IMR-90 (cell line): ENCODE measurements at regions not wholly inside any gene's neighbourhood (a gene's known extent, or its start where the extent isn't known, plus 50 kb on each side); places are given as distances from the start of the nearest gene placed in this dataset.

Source experiments
- ATAC-seq: fragments of 200-7000 bp; cut with Tn5 transposase; 2 replicates; pipeline ENCODE4 v1.9.1; 2020; ENCODE audit warnings: low read depth, mild to moderate bottlenecking, moderate library complexity
- BruUV-seq: library from RNA; stranded (reverse); fragments of 400-500 nt; replicated peaks from 2 replicates; lab custom pipeline; 2021; lab: Mats Ljungman, UMichigan
- CTCF ChIA-PET: fragments of 300-600 bp; formaldehyde crosslinking; extraction: SDS; loops from one replicate; lab custom pipeline; 2021; ENCODE audit warnings: antibody characterized with exemption; lab: Yijun Ruan, JAX
- POLR2A ChIA-PET: fragments of 300-600 bp; sonication (Branson Sonifier 250); formaldehyde crosslinking; loops from one replicate; lab custom pipeline; 2022; ENCODE audit warnings: antibody characterized with exemption; ENCODE audit not compliant: unreplicated experiment; lab: Charles Lee
- DNase-seq: peaks from one replicate; pipeline ENCODE4 v3.0.0; 2013
- H2AFZ ChIP-seq: replicated peaks from 2 replicates; pipeline ENCODE3; 2013; ENCODE audit warnings: low read length, mild to moderate bottlenecking; ENCODE audit not compliant: poor library complexity
- H2AK5ac ChIP-seq: 2 replicates; pipeline ENCODE4 v1.6.1; 2013; ENCODE audit warnings: low read depth, low read length, inconsistent platforms
- H2AK9ac ChIP-seq: replicated peaks from 2 replicates; pipeline ENCODE3; 2013; ENCODE audit warnings: mild to moderate bottlenecking, low read depth, low read length, moderate library complexity; ENCODE audit not compliant: poor library complexity
- H2BK120ac ChIP-seq: 2 replicates; pipeline ENCODE4 v1.6.1; 2013; ENCODE audit warnings: low read depth, low read length, inconsistent platforms
- H2BK15ac ChIP-seq: 3 replicates; pipeline ENCODE4 v1.6.1; 2013; ENCODE audit warnings: low read depth, low read length, inconsistent platforms
- H2BK20ac ChIP-seq: 2 replicates; pipeline ENCODE4 v1.6.1; 2013; ENCODE audit warnings: low read depth, mild to moderate bottlenecking, inconsistent platforms, low read length, moderate library complexity
- H2BK5ac ChIP-seq: 2 replicates; pipeline ENCODE4 v1.6.1; 2013; ENCODE audit warnings: mild to moderate bottlenecking, low read depth, low read length, inconsistent platforms; ENCODE audit not compliant: poor library complexity, severe bottlenecking
- H3K14ac ChIP-seq: replicated peaks from 2 replicates; pipeline ENCODE4 v1.6.1; 2013; ENCODE audit warnings: low read depth, low read length, inconsistent platforms
- H3K18ac ChIP-seq: 2 replicates; pipeline ENCODE4 v1.6.1; 2013; ENCODE audit warnings: low read depth, low read length, control low read depth
- H3K23ac ChIP-seq: 2 replicates; pipeline ENCODE4 v1.6.1; 2013; ENCODE audit warnings: low read depth, low read length, inconsistent platforms
- H3K27ac ChIP-seq: 2 replicates; pipeline ENCODE4 v1.5.1; 2013; ENCODE audit warnings: mild to moderate bottlenecking, control low read depth, low read length; ENCODE audit not compliant: insufficient read depth
- H3K27me3 ChIP-seq: 2 replicates; pipeline ENCODE4 v1.6.1; 2013; ENCODE audit warnings: low read length; ENCODE audit not compliant: control insufficient read depth, insufficient read depth
- H3K36me3 ChIP-seq: 2 replicates; pipeline ENCODE4 v1.6.1; 2013; ENCODE audit warnings: low read length, mixed read lengths; ENCODE audit not compliant: control insufficient read depth, insufficient read depth
- H3K4ac ChIP-seq: 2 replicates; pipeline ENCODE4 v1.6.1; 2013; ENCODE audit warnings: low read depth, low read length, inconsistent platforms
- H3K4me1 ChIP-seq: 2 replicates; pipeline ENCODE4 v1.6.1; 2013; ENCODE audit warnings: low read length, mixed read lengths; ENCODE audit not compliant: control insufficient read depth, insufficient read depth
- H3K4me2 ChIP-seq: 2 replicates; pipeline ENCODE4 v1.6.1; 2013; ENCODE audit warnings: low read depth, mild to moderate bottlenecking, control low read depth, low read length, moderate library complexity
- H3K4me3 ChIP-seq: 2 replicates; pipeline ENCODE4 v1.5.1; 2013; ENCODE audit warnings: low read depth, mild to moderate bottlenecking, control low read depth, low read length, moderate library complexity; ENCODE audit not compliant: insufficient read depth
- H3K56ac ChIP-seq: 2 replicates; pipeline ENCODE4 v1.6.1; 2013; ENCODE audit warnings: low read length, inconsistent platforms; ENCODE audit not compliant: insufficient read depth; ENCODE audit errors: extremely low read depth
- H3K79me1 ChIP-seq, 2 experiments: 2 replicates each; pipeline ENCODE4 v1.6.1; 2013; ENCODE audit warnings: low read length in 2 of 2, inconsistent platforms in 1 of 2, low read depth in 1 of 2
- H3K9ac ChIP-seq: 2 replicates; pipeline ENCODE4 v1.6.1; 2013; ENCODE audit warnings: low read depth, low read length, control low read depth
- H3K9me1 ChIP-seq: 2 replicates; pipeline ENCODE4 v1.6.1; 2013; ENCODE audit warnings: low read length, inconsistent platforms; ENCODE audit not compliant: insufficient read depth
- H3K9me3 ChIP-seq: 2 replicates; pipeline ENCODE4 v1.6.1; 2013; ENCODE audit warnings: low read length; ENCODE audit not compliant: control insufficient read depth, insufficient read depth
- H4K20me1 ChIP-seq: 2 replicates; pipeline ENCODE4 v1.6.1; 2013; ENCODE audit warnings: low read length, inconsistent platforms; ENCODE audit not compliant: insufficient read depth
- H4K5ac ChIP-seq: 2 replicates; pipeline ENCODE4 v1.6.1; 2013; ENCODE audit warnings: mild to moderate bottlenecking, low read depth, low read length, control low read depth
- H4K8ac ChIP-seq, 2 experiments: 2 replicates each; pipeline ENCODE4 v1.6.1; 2013; ENCODE audit warnings: low read depth in 2 of 2, low read length in 2 of 2, control low read depth in 1 of 2, inconsistent platforms in 1 of 2
- H4K91ac ChIP-seq: 2 replicates; pipeline ENCODE4 v1.6.1; 2013; ENCODE audit warnings: low read depth, low read length, inconsistent platforms; ENCODE audit not compliant: insufficient read depth
- CEBPB ChIP-seq: IDR thresholded peaks from 2 replicates; pipeline ENCODE4 v1.6.1; 2012; ENCODE audit warnings: low read depth, low read length, improper control_type of control experiment
- CHD1 ChIP-seq: IDR thresholded peaks from 2 replicates; pipeline ENCODE4 v1.6.1; 2012; ENCODE audit warnings: low read depth, low read length, improper control_type of control experiment
- CTCF ChIP-seq: conservative IDR thresholded peaks from 2 replicates; pipeline ENCODE4 v1.5.1; 2012; ENCODE audit warnings: mild to moderate bottlenecking, low read depth, low read length, improper control_type of control experiment
- ELK1 ChIP-seq: fragments of 150-350 bp; IDR thresholded peaks from 2 replicates; pipeline ENCODE4 v1.6.1; 2016; ENCODE audit warnings: low read depth, mild to moderate bottlenecking, low read length, moderate library complexity, borderline replicate concordance
- FOS ChIP-seq: fragments of 150-350 bp; IDR thresholded peaks from 2 replicates; pipeline ENCODE4 v1.6.1; 2016; ENCODE audit warnings: low read depth, low read length
- MAFK ChIP-seq: IDR thresholded peaks from 2 replicates; pipeline ENCODE4 v1.6.1; 2012; ENCODE audit warnings: low read depth, low read length, improper control_type of control experiment
- POLR2A ChIP-seq: IDR thresholded peaks from 2 replicates; pipeline ENCODE4 v1.6.1; 2012; ENCODE audit warnings: mild to moderate bottlenecking, low read depth, low read length
- RAD21 ChIP-seq: IDR thresholded peaks from 2 replicates; pipeline ENCODE4 v1.6.1; 2012; ENCODE audit warnings: low read length, improper control_type of control experiment
- RCOR1 ChIP-seq: IDR thresholded peaks from 2 replicates; pipeline ENCODE4 v1.6.1; 2012; ENCODE audit warnings: mild to moderate bottlenecking, low read length, improper control_type of control experiment; ENCODE audit not compliant: insufficient replicate concordance
- RFX5 ChIP-seq: IDR thresholded peaks from 2 replicates; pipeline ENCODE4 v1.8.0; 2012; ENCODE audit warnings: low read depth, mild to moderate bottlenecking, low read length, moderate library complexity
- SMC3 ChIP-seq: fragments of 150-350 bp; IDR thresholded peaks from 2 replicates; pipeline ENCODE4 v1.6.1; 2016; ENCODE audit warnings: low read depth, mild to moderate bottlenecking, antibody characterized with exemption, low read length, moderate library complexity
- WGBS, 2 experiments: methylation state at CpG; one replicate each; pipeline versions ENCODE4 v1.1.5 to v1.1.7; 2013; ENCODE audit warnings: missing lambda C conversion rate in 2 of 2; ENCODE audit not compliant: insufficient read length in 1 of 2; ENCODE audit errors: extremely low coverage in 2 of 2; 5-methylcytosine and 5-hydroxymethylcytosine counted together
- dilution Hi-C: fragments of 300-500 bp; cut with HindIII; formaldehyde crosslinking; loops from one replicate; pipeline ENCODE4 v1.14.3; 2018; ENCODE audit warnings: low sequenced_read_pairs; ENCODE audit not compliant: unreplicated experiment
- in situ Hi-C: fragments of 300-500 bp; cut with MboI; formaldehyde crosslinking; loops from 3 replicates; pipeline ENCODE4 v1.14.3; 2019; ENCODE audit warnings: low sequenced_read_pairs, inconsistent platforms, mixed read lengths
- intact Hi-C: fragments of 100-400 bp; cut with micrococcal nuclease; formaldehyde crosslinking; loops from 2 replicates; pipeline ENCODE4 v1.10.0; 2022

DNA sequence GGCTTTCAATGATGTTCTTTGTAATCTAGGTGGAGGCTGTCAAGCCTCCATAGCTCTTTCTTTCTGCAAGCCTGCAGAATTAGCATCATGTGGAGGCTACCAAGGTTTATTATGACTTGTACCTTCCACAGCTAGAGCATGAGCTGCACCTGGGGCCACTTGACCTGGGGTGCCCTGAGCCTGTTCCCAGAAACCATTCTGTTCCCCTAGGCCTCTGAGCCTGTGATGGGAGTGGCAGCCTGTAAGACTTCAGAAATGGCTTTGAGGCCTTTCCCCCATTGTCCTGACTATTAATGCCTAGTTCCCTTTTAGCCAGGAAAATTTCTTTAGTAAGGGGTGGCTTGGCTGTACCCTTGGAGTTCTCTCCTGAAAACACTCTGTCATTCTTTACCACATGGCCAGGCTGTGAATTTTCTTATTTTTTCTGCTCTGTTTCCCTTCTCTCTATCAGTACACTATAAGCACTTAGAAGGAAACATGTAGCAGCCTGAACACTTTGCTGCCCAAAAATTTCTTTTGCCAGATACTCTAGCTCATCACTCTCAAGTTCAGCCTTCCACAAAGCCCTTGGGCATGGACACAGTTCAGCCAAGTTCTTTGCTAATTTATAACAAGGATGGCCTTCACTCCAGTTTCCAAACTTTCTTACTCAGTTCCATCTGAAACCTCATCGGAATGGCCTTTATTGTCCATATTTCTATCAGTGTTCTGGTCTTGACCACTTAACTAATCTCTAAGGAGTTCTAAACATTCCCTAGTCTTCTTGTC is 61.4 kb upstream of the NR3C1 start:
- Histone ChIP-seq H3K18ac (no peak overlapping the region), H2BK20ac (no peak overlapping the region), H2AK9ac (no peak overlapping the region), H2BK15ac (no peak overlapping the region), H2AK5ac (no peak overlapping the region), H2BK120ac (no peak overlapping the region), H3K79me1 (no peaks in the 10 kb centered on the region), H3K9me1 (no peaks in the 10 kb centered on the region), H3K4ac (no peak overlapping the region), H3K27me3 (no peaks in the 10 kb centered on the region), H3K23ac (no peak overlapping the region), H4K8ac (no peak overlapping the region), H3K56ac (no peak overlapping the region), H3K27ac (no peak overlapping the region), H4K5ac (no peak overlapping the region), H3K4me1 (no peaks in the 10 kb centered on the region), H4K20me1 (no peaks in the 10 kb centered on the region), H3K36me3 (no peaks in the 10 kb centered on the region), H3K14ac (no peak overlapping the region), H3K9ac (no peak overlapping the region), H3K4me3 (no peak overlapping the region), H2AFZ (no peak overlapping the region), H2BK5ac (no peak overlapping the region), H3K9me3 (no peaks in the 10 kb centered on the region), H3K4me2 (no peak overlapping the region), H4K91ac (no peak overlapping the region)
- POLR2A ChIA-PET, result no interaction called here
- dilution Hi-C loops, result no loop called here
- in situ Hi-C loops, result no loop called here
- intact Hi-C loops, result no loop called here
- no peak for TF ChIP-seq ELK1
- TF ChIP-seq CEBPB, result no peak
- no peak for TF ChIP-seq RCOR1
- TF ChIP-seq MAFK, result no peak
- no peak for TF ChIP-seq FOS
- no peak for TF ChIP-seq CTCF
- TF ChIP-seq SMC3, result no peak
- no peak for TF ChIP-seq RFX5
- TF ChIP-seq POLR2A, result no peak
- TF ChIP-seq CHD1, result no peak
- TF ChIP-seq RAD21, result no peak
- no peak for DNase-seq
- 83% methylated on average over 1 of the region's 1 CpG; no CpG with 5 or more reads in 1 of the 2 experiments for WGBS, 2 experiments
- CTCF ChIA-PET, result no interaction called here
- ATAC-seq, result no peak
- no TSS peak for BruUV-seq
